Suprapubic skin (tissue), 3 donors: ENCODE measurements at regions not wholly inside any gene's neighbourhood (a gene's known extent, or its start where the extent isn't known, plus 50 kb on each side); places are given as distances from the start of the nearest gene placed in this dataset.

Source experiments
- CTCF ChIP-seq, 2 donors: fragments of 200-600 bp in 1 of 2; fragments of 450-650 bp in 1 of 2; sonication (generic) in 1 of 2; IDR thresholded peaks; one replicate each; pipeline ENCODE4 v1.5.1; 2016 to 2019; ENCODE audit warnings: antibody characterized with exemption in 2 of 2, mild to moderate bottlenecking in 1 of 2, moderate library complexity in 1 of 2
- POLR2AphosphoS5 ChIP-seq, 3 donors: sonication (generic); formaldehyde crosslinking; IDR thresholded peaks; one replicate each; pipeline ENCODE4 v1.6.1; 2017; ENCODE audit warnings: antibody characterized with exemption in 3 of 3

- TF ChIP-seq CTCF (IDR thresholded peaks at IDR 0.05) (no peak), POLR2AphosphoS5 (IDR thresholded peaks at IDR 0.05) (no peak)
These were observed 194.3 kb downstream of the ARL4C start for GRCh38 chr2:234302664-234302991.
